Erythroblast (primary cell): ENCODE measurements at regions not wholly inside any gene's neighbourhood (a gene's known extent, or its start where the extent isn't known, plus 50 kb on each side); places are given as distances from the start of the nearest gene placed in this dataset.

Experiments used
- GATA1 ChIP-seq: IDR thresholded peaks from 2 replicates; pipeline ENCODE4 v1.6.1; 2011; ENCODE audit warnings: low read depth, mild to moderate bottlenecking, control low read depth, low read length, moderate library complexity
- POLR2A ChIP-seq: IDR thresholded peaks from 2 replicates; pipeline ENCODE4 v1.6.1; 2011; ENCODE audit warnings: mild to moderate bottlenecking, low read length

DNA sequence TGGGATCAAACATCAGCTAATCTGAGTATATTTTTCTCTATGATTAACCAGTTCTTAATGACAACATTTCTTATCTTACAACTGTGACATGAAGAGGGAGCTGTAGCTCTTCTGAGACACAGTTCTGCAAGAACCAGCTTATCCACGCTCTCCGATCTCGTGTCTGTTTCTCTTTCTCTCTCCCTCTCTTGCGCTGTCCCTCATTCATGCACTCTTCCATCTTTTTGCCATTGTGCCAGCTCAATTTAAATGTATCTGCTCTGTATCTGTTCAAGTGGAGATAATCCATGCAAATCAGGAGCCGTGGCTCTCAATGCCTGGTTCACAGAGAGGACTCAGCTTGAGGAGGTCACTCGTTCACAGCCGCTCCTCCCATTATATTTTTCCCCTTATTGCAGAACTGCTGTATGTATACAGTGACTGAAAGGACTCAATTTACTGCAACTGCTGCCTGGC, 494.7 kb upstream of the ADGRL2 start:
- TF ChIP-seq POLR2A (no peak), GATA1 (no peak)
